NK-92 treated with Interleukin-12 subunit alpha and Interleukin-12 subunit beta, amount 100 ng/mL, for 24 hours (cell line): ENCODE measurements at regions not wholly inside any gene's neighbourhood (a gene's known extent, or its start where the extent isn't known, plus 50 kb on each side); places are given as distances from the start of the nearest gene placed in this dataset.
"Not testable (repeated sequence)": the region's sequence is repeated elsewhere in the genome, so short reads cannot be mapped to it uniquely, and the experiment has no call there.

Source experiments
- DNase-seq: peaks from one replicate; lab custom pipeline; 2025; lab: John Stamatoyannopoulos, UW

- DNase-seq: not testable (repeated sequence)
Observed at GRCh38 chrX:76774912-76775311, 347.4 kb downstream of the MAGEE1 start.

DNA sequence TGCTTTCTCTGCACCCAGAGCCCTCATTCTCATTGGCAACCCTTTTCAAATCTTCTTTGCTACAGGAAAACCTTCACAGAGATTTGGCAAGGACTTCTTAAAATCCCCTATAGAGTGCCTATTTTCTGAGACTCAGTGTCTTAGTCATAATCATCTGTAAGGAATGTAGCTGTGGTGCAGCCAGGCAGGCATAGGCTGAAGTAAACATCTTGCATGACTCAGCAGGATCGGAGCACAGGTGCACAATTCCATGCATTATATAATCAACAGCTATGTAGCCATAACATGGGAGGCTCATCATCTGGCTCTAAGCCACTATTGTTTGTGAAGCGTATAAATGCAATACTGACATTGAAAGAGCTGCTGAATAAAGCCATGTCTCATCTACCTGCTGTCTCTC, 368.8 kb downstream of the MAGEE1 start:
- DNase-seq: no peak

DNA sequence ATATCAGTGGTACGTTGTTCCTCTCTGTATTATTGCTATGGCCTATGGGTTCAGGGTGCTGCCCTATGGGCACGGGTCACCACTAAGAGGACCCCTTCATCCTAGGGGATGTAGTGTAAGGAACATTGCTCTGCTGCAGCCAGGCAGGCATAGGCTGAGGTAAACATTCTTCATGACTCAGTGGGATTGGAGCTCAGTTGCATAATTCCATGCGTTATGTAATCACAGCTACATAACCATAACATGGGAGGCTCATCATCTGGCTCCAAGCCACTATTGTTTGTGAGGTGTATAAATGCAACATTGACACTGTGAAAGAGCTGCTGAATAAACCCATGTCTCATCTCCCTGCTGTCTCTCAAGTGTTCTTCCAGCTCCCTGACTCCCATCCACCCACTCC, 375.2 kb downstream of the MAGEE1 start:
- no peak for DNase-seq

DNA sequence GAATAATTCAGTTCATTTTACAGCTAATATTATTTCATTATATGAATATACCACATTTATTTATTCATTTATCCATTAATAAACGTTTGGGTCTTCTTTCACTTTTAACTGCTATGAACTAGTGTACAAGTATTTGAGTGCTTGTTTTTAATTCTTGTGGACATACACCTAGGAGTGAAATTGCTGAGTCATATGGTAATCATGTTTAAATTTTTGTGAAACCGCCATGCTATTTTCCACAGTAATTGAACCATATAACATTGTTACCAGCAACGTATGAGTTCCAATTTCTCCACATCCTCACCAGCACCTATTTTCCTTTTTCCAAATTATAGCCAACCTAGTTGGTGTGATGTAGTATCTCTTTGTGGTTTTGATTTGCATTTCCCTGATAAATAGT, 388.2 kb downstream of the MAGEE1 start:
- DNase-seq: no peak

DNA sequence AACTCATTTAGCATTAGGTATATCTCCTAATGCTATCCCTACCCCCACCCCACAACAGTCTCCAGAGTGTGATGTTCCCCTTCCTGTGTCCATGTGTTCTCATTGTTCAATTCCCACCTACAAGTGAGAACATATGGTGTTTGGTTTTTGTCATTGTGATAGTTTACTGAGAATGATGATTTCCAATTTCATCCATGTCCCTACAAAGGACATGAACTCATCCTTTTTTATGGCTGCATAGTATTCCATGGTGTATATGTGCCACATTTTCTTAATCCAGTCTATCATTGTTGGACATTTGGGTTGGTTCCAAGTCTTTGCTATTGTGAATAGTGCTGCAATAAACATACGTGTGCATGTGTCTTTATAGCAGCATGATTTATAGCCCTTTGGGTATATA, 389.8 kb downstream of the MAGEE1 start:
- not testable (repeated sequence) for DNase-seq

- DNase-seq: no peak
Observed at GRCh38 chrX:76821276-76821675, 393.8 kb downstream of the MAGEE1 start.

GRCh38 chrX:76827672-76828071, 400.2 kb downstream of the MAGEE1 start:
- no peak for DNase-seq

GRCh38 chrX:76840902-76841301, 413.4 kb downstream of the MAGEE1 start:
- DNase-seq: not testable (repeated sequence)

DNA sequence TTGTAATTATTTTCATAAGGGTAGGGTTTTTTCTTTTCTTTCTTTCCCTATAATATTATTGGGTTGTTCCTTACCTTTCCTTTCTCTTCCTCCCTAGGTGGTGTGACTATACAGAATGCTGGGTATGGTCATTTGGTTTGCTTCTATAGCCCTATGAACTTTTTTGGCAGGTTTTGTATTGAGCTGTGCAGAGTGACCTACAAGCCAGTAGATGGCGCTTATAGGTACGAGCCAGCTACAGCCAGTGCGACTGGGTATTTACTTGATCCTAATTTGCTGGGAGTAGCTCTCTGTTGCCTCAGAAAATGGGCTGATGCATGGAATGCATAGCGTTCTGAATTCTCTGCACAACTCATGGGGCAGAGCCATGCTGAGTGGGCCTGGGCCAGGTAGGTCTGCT, 423.3 kb downstream of the MAGEE1 start:
- DNase-seq: no peak

DNA sequence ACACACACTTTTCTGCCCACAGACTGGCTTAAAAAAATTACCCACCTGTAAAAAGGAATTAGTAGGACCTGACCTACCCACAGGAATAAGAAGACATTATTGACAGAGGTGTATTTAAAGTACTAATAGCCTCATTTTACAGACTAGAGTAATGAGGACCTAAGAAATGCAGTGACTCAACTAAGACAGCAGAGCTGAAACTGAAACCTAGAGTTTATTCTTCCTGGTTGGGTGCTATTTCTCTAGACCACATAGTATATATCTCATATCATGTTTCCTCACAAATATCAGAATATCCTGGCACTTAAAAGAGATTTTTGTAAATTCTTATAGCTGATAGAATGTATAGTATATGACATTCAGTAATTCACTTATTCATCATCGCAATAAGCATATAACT, 435.0 kb downstream of the MAGEE1 start:
- no peak for DNase-seq

DNA sequence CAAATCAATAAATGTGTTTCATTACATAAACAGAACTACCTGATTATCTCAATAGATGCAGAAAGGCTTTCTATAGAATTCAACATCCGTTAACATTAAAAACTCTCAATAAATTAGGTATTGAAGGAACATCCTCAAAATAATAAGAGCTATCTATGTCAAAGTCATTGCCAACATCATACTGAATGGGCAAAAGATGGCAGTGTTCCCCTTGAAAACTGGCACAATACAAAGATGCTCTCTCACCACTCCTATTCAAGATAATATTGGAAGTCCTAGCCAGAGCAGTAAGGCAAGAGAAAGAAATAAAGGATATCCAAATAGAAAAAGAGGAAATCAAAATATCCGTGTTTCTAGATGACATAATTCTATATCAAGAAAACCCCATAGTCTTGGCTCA, 466.4 kb downstream of the MAGEE1 start:
- no peak for DNase-seq

DNA sequence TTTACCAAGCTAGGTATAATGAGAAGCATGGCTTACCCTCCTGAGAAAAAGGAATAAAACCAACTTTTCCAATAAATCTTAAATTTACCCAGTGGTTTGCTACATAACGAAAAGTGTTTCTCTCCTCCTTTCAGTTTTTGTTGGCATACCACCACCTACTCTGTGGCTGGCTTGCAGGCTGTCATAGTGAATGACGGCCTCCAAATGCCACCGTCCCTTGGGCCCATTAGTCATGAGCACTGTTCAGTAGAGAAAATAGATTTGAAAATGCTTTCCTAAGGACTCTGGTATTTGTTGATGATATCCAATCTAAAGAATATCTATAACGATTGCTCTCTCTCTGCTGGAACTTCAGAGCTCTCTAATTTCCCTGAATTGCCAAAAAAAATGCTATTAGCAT, 488.3 kb downstream of the MAGEE1 start:
- DNase-seq: no peak

- no peak for DNase-seq
Observed at GRCh38 chrX:76918033-76918432, 490.5 kb downstream of the MAGEE1 start.

DNA sequence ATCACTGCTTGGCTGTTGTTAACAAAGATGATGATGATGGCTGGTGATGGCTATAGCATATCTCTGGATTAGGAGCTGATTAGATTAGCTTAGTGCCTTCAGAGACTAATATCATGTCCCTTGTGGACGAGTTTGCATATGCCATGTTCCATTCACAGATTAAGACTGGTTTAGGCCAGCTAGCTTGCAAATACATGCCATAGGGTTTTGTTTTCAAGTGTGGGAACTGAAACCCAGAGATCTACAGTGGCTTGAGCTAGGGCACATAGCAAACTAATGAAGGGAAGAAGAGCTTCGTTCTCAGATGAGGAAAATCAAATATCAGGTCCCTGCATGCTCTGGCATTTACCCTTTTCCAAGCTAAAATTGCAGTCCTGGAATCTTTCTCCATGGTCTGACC, 492.3 kb downstream of the MAGEE1 start:
- no peak for DNase-seq

DNA sequence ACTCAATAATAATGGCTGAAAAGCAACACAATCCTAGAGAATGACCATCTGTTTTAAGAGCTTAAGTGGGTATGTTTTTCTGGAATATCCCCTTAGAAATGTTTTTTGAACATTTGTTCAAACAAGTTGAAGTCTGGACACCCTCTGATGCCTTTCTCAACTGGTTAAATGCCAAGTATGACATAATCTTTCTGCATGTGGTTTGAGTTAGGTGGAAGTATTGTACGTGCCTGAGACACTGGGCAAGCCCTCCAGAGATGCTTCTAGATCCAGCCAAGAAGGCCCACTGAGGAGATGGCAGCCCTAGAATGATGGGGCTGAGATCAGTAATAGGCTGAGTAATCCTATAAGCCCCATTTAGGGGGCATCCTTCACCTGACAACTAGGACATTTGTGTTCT, 493.1 kb downstream of the MAGEE1 start:
- DNase-seq: no peak

DNA sequence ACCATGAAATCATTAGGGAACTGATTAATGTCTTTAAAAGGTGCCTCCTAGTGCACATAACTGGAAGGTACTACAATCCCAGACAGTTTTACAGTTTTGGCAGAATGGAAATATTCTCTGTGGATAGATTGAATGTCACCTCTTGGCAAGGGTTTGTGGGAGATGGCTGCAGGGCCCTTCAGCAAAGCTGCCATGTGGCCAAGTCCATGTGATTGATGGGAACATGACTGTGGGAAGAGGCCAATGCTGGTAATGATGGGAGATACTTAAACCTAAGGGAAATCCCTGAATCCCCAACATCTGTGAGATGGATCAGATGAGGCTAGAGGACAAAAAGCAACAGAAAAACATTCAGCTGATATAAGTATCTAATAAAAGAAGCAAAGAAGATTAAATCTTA, 493.7 kb downstream of the MAGEE1 start:
- no peak for DNase-seq

- no peak for DNase-seq
Observed at GRCh38 chrX:76922100-76922499, 494.6 kb downstream of the MAGEE1 start.

GRCh38 chrX:76924616-76925015, 497.1 kb downstream of the MAGEE1 start:
- DNase-seq: not testable (repeated sequence)

GRCh38 chrX:76931518-76931917, 504.0 kb downstream of the MAGEE1 start:
- DNase-seq: no peak

DNA sequence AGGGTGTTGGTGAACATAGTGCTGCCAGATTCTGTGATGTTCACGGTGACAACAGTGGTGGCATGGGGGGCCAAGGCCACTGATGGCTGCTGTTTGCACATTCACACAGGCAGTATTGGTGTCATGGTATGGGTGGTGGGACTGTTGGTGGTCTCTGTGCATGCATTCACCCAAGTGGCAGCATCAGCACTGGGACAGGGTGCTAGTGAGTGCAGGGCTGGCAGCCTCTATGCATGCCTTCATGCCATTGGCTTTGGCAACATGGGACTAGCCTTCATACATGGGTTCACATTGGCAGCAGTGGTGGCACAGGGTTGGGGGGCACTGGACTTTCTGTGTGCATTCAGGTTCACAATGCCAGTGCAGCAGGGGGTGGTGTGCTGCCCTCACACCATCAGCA, 489.7 kb upstream of the FGF16 start:
- DNase-seq: no peak

DNA sequence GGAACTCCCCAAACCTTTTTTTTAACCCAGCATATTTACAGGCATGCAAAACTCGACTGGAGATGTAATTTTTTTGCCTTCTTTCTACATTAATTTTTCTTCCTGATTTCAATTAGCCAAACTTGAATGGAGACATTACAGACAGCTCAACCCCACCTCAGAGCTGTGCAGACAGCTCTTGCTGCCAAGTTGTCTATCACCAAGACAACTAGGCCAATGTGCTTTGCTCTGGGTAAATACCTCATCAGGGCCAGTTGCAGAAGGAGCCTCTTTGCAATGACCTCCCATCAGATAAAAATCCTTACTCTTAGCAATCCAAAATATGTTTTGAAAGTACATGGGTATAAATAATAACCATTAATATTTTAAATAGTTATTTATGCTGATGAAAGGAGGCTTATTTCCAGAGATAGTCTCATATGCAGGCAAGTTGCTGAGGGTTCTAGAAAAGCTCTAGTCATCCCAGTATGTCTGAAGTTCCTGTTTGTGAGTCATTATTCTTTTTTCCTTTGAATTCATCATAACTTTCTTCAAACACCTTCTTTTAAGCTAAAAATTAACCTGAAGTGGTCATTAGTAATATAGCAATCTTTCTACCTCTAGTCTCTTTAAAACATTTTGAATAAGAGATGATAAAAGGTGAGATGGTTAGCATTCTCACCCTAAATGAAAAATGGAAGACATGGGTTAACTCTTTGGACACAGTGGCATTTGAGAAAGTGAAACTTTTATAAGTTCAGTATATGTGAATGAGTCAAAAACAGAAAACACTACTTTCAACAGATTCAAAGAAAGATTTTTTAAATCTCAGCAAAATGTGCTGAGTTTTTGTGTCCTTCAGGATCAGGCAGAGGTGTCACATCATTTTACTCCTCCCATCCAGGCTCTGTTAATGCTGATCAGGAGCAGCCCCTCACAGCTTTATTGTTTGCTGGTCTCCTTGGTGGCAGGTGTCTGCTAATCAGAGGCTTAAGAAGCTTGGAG, 475.5 kb upstream of the FGF16 start:
- no peak for DNase-seq

GRCh38 chrX:76977452-76977851, 469.7 kb upstream of the FGF16 start:
- no peak for DNase-seq

DNA sequence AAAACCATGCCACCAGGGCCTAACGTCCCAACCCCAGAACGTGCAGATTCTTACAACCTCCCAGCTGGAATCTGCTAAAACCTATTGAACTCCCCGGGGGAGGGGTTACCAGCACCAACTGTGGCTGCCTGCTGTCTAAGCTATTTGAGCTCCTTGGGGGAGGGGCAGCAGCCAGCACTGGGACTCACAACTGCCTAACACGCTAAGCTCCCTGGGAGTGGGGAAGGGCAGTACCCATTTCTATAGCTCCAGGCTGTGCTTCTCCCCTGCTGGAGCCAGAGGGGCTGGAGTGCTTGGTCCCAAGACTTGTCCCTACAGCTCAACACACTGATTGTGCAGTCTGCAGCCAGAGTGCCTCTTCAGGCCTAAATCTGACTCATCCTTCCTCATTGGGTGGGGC, 459.8 kb upstream of the FGF16 start:
- DNase-seq: no peak

DNA sequence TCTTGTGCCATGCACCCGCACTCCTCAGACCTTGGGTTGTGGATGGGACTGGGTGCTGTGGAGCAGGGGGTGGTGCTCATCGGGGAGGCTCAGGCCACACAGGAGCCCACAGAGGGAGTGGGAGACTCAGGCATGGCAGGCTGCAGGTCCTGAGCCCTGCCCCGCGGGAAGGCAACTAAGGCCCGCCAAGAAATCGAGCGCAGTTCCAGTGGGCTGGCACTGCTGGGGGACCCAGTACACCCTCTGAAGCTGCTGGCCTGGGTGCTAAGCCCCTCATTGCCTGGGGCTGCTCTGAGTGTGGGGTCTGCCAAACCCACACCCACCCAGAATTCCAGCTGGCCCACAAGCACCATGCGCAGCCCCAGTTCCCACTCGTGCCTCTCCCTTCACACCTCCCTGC, 450.5 kb upstream of the FGF16 start:
- DNase-seq: no peak
